ENCODE measurements at regions not wholly inside any gene's neighbourhood (a gene's known extent, or its start where the extent isn't known, plus 50 kb on each side); places are given as distances from the start of the nearest gene placed in this dataset.

GRCh38 chr4:154916068-154916467, 135.0 kb downstream of the RBM46 start:
- TF ChIP-seq CTCF (conservative IDR thresholded peaks at IDR 0.05 in 1 of 2, IDR thresholded peaks at IDR 0.05 in 1 of 2; ENCODE audit: extremely low read depth in 1 of 2, insufficient read depth in 1 of 2, low read depth in 1 of 2, low read length in 2 of 2) = no peak
- no peak for TF ChIP-seq EZH2 (IDR thresholded peaks at IDR 0.05; ENCODE audit: borderline replicate concordance, low read length)
